ENCODE measurements at regions not wholly inside any gene's neighbourhood (a gene's known extent, or its start where the extent isn't known, plus 50 kb on each side); places are given as distances from the start of the nearest gene placed in this dataset.

DNA sequence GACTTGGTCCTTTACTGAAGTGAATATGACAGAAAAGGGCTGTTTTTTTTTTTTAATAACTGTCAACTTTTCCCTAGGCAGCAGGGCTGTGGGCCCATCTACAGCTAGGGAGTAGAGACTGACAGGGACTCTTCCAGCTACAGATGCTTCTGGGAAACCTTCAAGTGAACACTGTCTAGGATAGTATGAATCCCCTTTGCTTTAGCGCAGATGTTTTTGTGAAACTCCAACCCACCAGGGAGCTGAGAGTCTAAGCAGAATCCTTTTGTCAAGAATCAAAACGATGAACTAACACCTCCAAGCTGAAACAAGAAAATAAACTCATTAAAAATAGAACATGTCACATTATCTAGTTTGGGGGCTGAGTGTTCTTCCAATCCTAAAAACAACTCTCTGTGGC is 219.7 kb upstream of the FGF13 start:
- TF ChIP-seq, protein P1, sequence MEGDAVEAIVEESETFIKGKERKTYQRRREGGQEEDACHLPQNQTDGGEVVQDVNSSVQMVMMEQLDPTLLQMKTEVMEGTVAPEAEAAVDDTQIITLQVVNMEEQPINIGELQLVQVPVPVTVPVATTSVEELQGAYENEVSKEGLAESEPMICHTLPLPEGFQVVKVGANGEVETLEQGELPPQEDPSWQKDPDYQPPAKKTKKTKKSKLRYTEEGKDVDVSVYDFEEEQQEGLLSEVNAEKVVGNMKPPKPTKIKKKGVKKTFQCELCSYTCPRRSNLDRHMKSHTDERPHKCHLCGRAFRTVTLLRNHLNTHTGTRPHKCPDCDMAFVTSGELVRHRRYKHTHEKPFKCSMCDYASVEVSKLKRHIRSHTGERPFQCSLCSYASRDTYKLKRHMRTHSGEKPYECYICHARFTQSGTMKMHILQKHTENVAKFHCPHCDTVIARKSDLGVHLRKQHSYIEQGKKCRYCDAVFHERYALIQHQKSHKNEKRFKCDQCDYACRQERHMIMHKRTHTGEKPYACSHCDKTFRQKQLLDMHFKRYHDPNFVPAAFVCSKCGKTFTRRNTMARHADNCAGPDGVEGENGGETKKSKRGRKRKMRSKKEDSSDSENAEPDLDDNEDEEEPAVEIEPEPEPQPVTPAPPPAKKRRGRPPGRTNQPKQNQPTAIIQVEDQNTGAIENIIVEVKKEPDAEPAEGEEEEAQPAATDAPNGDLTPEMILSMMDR (conservative IDR thresholded peaks at IDR 0.05; ENCODE audit: low read depth, low read length) = no peak
- no peak for TF ChIP-seq EZH2 (IDR thresholded peaks at IDR 0.05; ENCODE audit: low read length, unreplicated experiment)
- no peak for TF ChIP-seq EZH2phosphoT487 (IDR thresholded peaks at IDR 0.05; ENCODE audit: borderline replicate concordance, low read length)
